ENCODE measurements at regions not wholly inside any gene's neighbourhood (a gene's known extent, or its start where the extent isn't known, plus 50 kb on each side); places are given as distances from the start of the nearest gene placed in this dataset.
A peak's percentile ranks its signal among the peaks of the same experiment; 100 is the strongest.
"Not testable (repeated sequence)": the region's sequence is repeated elsewhere in the genome, so short reads cannot be mapped to it uniquely, and the experiment has no call there.

GRCh38 chr3:158026236-158026635 is 80.0 kb downstream of the SHOX2 start:
- no peak for DNase-seq

DNA sequence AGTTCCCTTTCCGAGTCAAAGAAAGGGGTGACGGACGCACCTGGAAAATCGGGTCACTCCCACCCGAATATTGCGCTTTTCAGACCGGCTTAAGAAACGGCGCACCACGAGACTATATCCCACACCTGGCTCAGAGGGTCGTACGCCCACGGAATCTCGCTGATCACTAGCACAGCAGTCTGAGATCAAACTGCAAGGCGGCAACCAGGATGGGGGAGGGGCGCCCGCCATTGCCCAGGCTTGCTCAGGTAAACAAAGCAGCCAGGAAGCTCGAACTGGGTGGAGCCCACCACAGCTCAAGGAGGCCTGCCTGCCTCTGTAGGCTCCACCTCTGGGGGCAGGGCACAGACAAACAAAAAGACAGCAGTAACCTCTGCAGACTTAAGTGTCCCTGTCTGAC is 86.3 kb downstream of the SHOX2 start:
- DNase-seq: not testable (repeated sequence)

- DNase-seq: no peak
These were observed 87.8 kb downstream of the SHOX2 start for GRCh38 chr3:158018462-158018861.

- DNase-seq: no peak
These were observed 93.3 kb downstream of the SHOX2 start for GRCh38 chr3:158012901-158013300.

- DNase-seq: no peak
These were observed 100.7 kb downstream of the SHOX2 start for GRCh38 chr3:158005391-158006100.

DNA sequence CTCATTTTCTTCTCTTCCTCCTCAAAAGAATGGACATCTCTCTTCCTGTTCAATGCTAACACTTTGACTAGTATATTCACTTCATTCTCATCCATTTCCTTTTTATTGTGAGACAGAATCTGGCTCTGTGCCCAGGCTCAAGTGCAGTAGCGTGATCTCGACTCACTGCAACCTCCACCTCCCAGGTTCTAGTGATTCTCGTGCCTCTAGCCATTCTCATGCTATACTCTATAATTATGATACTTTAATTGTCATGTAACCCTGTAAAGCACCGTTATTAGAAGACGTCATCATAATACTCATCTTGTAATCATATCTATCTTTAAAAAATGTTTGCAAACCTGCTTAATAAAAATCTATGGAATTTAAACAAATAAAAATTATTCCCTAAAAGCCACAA is 107.0 kb downstream of the SHOX2 start:
- peak; percentile 61 for DNase-seq

DNA sequence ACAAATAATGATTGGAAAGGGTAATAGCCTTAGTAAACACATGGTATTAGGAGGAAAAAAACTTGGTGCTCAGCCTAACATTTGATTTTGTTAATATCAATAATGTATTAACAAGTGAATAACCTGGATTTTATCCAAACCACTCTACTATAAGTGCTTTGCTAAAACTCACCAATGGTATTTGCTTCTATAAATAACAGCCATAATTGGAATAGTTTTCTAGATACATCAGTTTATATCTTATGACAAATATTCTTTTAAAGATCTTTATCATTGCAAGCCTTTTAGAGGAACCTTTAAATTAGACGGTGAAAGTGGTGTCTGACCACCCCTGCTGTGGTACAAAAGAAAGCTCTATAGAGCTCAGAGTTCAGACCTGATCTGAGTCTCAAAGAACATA is 123.9 kb downstream of the SHOX2 start:
- DNase-seq: no peak

DNA sequence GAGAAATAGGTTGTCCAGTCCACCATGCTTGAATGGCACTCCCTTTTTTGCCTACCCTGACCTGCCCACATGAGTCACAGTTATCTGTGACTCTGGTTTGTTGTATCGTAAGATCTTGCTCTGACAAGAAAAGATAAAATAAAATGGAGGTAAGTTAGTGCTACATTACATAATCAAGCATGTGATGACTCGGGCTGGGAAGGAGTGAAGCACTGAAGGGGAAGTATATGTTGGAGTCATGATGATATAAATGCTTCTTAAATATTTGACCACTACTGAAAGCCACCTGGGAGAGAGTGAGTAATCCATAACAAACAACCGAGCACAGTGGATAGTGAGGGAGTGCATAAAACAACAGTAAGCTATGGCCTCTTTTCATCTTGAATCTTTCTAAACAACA is 124.4 kb downstream of the SHOX2 start:
- DNase-seq: no peak

GRCh38 chr3:157979022-157979421 is 127.2 kb downstream of the SHOX2 start:
- DNase-seq: no peak

- DNase-seq: no peak
These were observed 144.6 kb downstream of the SHOX2 start for GRCh38 chr3:157961665-157962064.

GRCh38 chr3:157958457-157958856 is 147.8 kb downstream of the SHOX2 start:
- DNase-seq: no peak

DNA sequence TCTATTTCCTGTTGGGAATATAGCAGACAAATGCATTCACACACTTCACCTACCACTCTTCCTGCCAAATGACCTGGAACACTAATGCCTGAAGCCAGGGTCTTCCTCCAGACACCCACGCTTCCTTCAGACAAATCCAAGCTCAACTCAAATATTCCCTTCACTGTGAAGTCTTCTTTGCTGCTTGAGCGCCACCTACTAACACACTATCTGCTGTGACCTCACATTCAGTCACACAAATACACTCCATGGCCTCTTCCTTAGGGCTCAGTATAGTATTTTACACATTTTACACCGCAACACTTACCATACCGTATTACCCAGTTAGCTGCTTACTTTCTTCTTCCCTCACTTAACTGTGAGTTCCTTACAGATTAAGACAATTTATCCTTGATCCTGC is 149.4 kb downstream of the SHOX2 start:
- DNase-seq: no peak

DNA sequence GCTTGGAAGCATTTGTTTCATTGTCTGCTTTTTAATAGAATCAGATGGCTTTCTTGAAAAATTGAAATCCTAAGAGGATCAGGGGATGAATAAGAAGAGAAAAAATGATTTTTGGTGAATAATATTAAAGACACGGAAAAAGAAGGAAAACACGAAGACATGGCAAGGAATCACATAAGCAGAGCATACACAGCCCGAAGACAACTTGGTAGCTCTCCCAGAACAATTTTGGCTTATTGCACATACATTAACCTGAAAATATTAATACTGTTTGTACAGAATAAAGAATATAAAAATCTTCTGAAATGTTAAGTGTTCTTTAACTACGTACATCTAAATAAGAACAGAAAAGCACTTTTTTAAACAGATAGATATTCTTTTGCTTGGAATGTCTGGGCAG is 150.0 kb downstream of the SHOX2 start:
- no peak for DNase-seq

GRCh38 chr3:157953565-157953964 is 152.7 kb downstream of the SHOX2 start:
- DNase-seq: no peak

GRCh38 chr3:157948605-157949383 is 157.4 kb downstream of the SHOX2 start:
- DNase-seq: no peak

- no peak for DNase-seq
These were observed 167.1 kb downstream of the SHOX2 start for GRCh38 chr3:157939166-157939565.

GRCh38 chr3:157938154-157938779 is 168.0 kb downstream of the SHOX2 start:
- no peak for DNase-seq

DNA sequence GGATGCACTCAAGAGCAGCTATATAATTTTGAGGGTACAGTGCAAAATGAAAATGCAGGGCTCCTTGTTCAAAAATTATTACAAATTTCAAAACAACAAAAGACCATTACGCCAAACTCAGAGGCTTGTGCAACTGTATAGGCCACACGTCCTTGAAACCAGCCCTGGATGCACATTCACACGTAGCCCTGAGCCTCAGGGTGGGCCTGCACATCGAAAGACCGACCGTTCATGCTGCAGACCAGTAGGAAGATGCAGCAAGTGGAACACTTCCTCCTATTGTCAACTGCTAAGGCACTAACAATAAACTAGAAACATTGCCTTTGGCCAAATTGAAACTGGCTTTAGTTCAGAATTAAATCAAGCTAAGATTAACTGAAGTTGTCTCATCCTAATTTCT is 174.7 kb downstream of the SHOX2 start:
- no peak for DNase-seq

GRCh38 chr3:157930000-157930780 is 176.0 kb downstream of the SHOX2 start:
- no peak for DNase-seq

DNA sequence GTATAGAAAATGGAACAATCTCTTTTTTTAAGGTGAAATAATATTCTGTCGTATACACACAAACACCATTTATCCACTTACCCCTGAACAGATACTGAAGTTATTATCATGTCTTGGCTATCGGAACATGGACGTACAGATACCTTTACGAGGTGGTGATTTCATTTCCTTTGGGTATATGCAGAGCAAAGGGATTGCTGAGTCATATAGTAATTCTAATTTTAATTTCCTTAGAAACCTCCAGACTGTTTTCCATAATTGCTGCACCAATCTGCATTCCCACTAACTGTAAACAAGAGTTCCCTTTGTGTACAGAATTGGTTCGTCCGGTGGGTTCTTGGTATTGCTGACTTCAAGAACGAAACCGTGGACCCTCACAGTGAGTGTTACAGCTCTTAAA is 179.4 kb downstream of the SHOX2 start:
- DNase-seq: no peak

DNA sequence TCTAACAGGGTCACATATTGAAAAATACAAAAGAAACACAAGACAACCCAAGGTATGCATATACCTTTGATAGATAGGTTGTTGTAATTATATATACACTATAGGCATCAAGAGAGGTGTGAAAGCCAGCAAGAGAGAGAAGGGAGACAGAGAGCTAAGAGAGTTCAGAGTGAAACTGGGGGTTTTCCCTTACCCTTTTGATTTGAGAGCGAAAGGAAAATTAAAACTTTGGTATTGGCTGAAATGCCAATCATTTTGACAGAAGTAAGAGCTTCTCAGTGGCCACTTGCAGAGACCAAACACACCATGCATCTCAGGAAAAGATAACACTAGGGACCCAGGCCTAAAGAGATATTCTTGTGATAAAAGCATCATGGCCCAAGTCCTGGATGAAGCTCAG is 183.6 kb downstream of the SHOX2 start:
- DNase-seq: no peak

DNA sequence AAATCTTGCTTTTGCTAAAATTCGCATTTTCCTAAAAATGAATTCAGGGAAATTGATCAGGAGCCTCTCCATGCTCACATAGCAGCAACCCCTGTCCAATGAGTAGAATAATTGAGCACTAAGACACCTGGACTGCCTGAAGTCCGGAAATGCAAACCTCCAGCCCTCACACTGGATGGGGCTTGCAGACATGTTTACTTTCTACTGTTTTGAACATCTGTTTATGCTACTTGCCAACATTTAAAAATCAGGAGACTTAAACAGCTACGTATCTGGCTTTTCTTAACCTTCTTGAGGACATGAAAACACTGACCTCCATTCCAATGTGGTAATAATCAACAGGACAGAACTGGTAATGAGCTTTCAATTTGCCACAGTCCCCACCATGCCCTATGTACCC is 184.4 kb downstream of the SHOX2 start:
- no peak for DNase-seq
